GM23338 (cell line): ENCODE measurements at regions not wholly inside any gene's neighbourhood (a gene's known extent, or its start where the extent isn't known, plus 50 kb on each side); places are given as distances from the start of the nearest gene placed in this dataset.

Experiments
- EZH2phosphoT487 ChIP-seq: fragments of 200-600 bp; sonication (generic); IDR thresholded peaks from one replicate; pipeline ENCODE4 v1.8.1; 2018; ENCODE audit warnings: antibody characterized with exemption; ENCODE audit not compliant: unreplicated experiment
- POLR2AphosphoS5 ChIP-seq: IDR thresholded peaks from 2 replicates; pipeline ENCODE4 v1.6.1; 2016; ENCODE audit warnings: antibody characterized with exemption, low read depth
- TF ChIP-seq, protein P1 (sequence below), 2 experiments: fragments of 200-600 bp in 1 of 2; sonication (generic) in 1 of 2; conservative IDR thresholded peaks; 2 replicates each; pipeline versions ENCODE4 v1.5.1 to v1.6.1; 2016 to 2017; ENCODE audit warnings: antibody characterized with exemption in 2 of 2, low read depth in 2 of 2, mild to moderate bottlenecking in 2 of 2, moderate library complexity in 1 of 2
- TF ChIP-seq, protein P2 (sequence below): IDR thresholded peaks from one replicate; pipeline ENCODE4 v1.6.1; 2018; ENCODE audit warnings: antibody characterized with exemption; ENCODE audit not compliant: unreplicated experiment
- TF ChIP-seq, protein P3 (sequence below): IDR thresholded peaks from 2 replicates; pipeline ENCODE4 v1.6.1; 2016; ENCODE audit warnings: antibody characterized with exemption

DNA sequence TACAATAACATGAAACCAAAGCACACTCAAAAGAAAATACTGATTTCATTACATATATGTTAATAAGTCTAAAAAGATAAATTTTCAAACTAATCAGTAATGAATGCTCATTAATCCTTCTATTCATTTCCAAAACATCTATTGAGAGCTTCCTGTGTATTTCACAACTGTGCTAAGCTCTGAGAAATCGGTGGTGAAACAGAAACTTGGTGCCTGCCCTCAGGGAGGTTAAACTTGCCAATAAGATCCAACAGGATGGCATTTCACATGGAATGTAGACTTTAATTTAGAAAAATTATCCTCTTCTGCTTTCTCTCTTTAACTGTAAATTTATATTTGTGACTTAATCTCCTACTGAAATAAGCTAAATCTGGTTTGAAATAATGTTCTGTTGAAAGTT, 70.9 kb upstream of the SLC38A4 start:
- TF ChIP-seq, protein P1, sequence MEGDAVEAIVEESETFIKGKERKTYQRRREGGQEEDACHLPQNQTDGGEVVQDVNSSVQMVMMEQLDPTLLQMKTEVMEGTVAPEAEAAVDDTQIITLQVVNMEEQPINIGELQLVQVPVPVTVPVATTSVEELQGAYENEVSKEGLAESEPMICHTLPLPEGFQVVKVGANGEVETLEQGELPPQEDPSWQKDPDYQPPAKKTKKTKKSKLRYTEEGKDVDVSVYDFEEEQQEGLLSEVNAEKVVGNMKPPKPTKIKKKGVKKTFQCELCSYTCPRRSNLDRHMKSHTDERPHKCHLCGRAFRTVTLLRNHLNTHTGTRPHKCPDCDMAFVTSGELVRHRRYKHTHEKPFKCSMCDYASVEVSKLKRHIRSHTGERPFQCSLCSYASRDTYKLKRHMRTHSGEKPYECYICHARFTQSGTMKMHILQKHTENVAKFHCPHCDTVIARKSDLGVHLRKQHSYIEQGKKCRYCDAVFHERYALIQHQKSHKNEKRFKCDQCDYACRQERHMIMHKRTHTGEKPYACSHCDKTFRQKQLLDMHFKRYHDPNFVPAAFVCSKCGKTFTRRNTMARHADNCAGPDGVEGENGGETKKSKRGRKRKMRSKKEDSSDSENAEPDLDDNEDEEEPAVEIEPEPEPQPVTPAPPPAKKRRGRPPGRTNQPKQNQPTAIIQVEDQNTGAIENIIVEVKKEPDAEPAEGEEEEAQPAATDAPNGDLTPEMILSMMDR (conservative IDR thresholded peaks at IDR 0.05; ENCODE audit: low read depth in 2 of 2): no peak
- no peak for TF ChIP-seq EZH2phosphoT487
- TF ChIP-seq, protein P2, sequence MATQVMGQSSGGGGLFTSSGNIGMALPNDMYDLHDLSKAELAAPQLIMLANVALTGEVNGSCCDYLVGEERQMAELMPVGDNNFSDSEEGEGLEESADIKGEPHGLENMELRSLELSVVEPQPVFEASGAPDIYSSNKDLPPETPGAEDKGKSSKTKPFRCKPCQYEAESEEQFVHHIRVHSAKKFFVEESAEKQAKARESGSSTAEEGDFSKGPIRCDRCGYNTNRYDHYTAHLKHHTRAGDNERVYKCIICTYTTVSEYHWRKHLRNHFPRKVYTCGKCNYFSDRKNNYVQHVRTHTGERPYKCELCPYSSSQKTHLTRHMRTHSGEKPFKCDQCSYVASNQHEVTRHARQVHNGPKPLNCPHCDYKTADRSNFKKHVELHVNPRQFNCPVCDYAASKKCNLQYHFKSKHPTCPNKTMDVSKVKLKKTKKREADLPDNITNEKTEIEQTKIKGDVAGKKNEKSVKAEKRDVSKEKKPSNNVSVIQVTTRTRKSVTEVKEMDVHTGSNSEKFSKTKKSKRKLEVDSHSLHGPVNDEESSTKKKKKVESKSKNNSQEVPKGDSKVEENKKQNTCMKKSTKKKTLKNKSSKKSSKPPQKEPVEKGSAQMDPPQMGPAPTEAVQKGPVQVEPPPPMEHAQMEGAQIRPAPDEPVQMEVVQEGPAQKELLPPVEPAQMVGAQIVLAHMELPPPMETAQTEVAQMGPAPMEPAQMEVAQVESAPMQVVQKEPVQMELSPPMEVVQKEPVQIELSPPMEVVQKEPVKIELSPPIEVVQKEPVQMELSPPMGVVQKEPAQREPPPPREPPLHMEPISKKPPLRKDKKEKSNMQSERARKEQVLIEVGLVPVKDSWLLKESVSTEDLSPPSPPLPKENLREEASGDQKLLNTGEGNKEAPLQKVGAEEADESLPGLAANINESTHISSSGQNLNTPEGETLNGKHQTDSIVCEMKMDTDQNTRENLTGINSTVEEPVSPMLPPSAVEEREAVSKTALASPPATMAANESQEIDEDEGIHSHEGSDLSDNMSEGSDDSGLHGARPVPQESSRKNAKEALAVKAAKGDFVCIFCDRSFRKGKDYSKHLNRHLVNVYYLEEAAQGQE: no peak
- TF ChIP-seq, protein P3, sequence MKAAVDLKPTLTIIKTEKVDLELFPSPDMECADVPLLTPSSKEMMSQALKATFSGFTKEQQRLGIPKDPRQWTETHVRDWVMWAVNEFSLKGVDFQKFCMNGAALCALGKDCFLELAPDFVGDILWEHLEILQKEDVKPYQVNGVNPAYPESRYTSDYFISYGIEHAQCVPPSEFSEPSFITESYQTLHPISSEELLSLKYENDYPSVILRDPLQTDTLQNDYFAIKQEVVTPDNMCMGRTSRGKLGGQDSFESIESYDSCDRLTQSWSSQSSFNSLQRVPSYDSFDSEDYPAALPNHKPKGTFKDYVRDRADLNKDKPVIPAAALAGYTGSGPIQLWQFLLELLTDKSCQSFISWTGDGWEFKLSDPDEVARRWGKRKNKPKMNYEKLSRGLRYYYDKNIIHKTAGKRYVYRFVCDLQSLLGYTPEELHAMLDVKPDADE: no peak
- TF ChIP-seq POLR2AphosphoS5: no peak
